Calu3 (cell line): ENCODE measurements at regions not wholly inside any gene's neighbourhood (a gene's known extent, or its start where the extent isn't known, plus 50 kb on each side); places are given as distances from the start of the nearest gene placed in this dataset.

Experiments
- BruUV-seq: library from RNA; stranded (reverse); fragments of 400-500 nt; replicated peaks from 2 replicates; lab custom pipeline; 2021; lab: Mats Ljungman, UMichigan
- CTCF ChIA-PET: fragments of 300-600 bp; sonication (Branson Sonifier 250); formaldehyde crosslinking; loops from one replicate; lab custom pipeline; 2022; ENCODE audit warnings: antibody characterized with exemption; lab: Charles Lee
- DNase-seq: peaks from one replicate; pipeline ENCODE4 v3.0.0; 2022
- H3K27ac Mint-ChIP-seq: one replicate; pipeline ENCODE4 v1.8.0; 2022; ENCODE audit warnings: mixed read lengths; ENCODE audit not compliant: unreplicated experiment
- H3K27me3 Mint-ChIP-seq: one replicate; pipeline ENCODE4 v1.8.0; 2022; ENCODE audit warnings: mixed read lengths; ENCODE audit not compliant: unreplicated experiment
- H3K36me3 Mint-ChIP-seq: one replicate; pipeline ENCODE4 v1.8.0; 2022; ENCODE audit warnings: mild to moderate bottlenecking, moderate library complexity, mixed read lengths; ENCODE audit not compliant: insufficient read depth, unreplicated experiment
- H3K4me1 Mint-ChIP-seq: one replicate; pipeline ENCODE4 v1.8.0; 2022; ENCODE audit warnings: mild to moderate bottlenecking, low read depth, mixed read lengths; ENCODE audit not compliant: unreplicated experiment
- H3K4me3 Mint-ChIP-seq: one replicate; pipeline ENCODE4 v1.8.0; 2022; ENCODE audit warnings: mild to moderate bottlenecking, low read depth, moderate library complexity, mixed read lengths; ENCODE audit not compliant: unreplicated experiment
- H3K9me3 Mint-ChIP-seq: one replicate; pipeline ENCODE4 v1.8.0; 2022; ENCODE audit warnings: low read depth, mixed read lengths; ENCODE audit not compliant: unreplicated experiment
- CTCF ChIP-seq: fragments of 200-600 bp; IDR thresholded peaks from one replicate; pipeline ENCODE4 v1.8.0; 2022; ENCODE audit warnings: antibody characterized with exemption; ENCODE audit not compliant: unreplicated experiment
- intact Hi-C: fragments of 100-400 bp; cut with micrococcal nuclease; formaldehyde crosslinking; loops from one replicate; pipeline ENCODE4 v1.10.0; 2022; ENCODE audit not compliant: unreplicated experiment

GRCh38 chr13:91216928-91217700, 130.4 kb upstream of the MIR17HG start:
- no peak for TF ChIP-seq CTCF
- no peaks in the 10 kb centered on the region for H3K36me3 Mint-ChIP-seq
- BruUV-seq, result no TSS peak
- CTCF ChIA-PET, result no interaction called here
- no peaks in the 10 kb centered on the region for H3K9me3 Mint-ChIP-seq
- no peak overlapping the region for H3K27ac Mint-ChIP-seq
- no peaks in the 10 kb centered on the region for H3K27me3 Mint-ChIP-seq
- intact Hi-C loops, result no loop called here
- H3K4me3 Mint-ChIP-seq, result no peak overlapping the region
- H3K4me1 Mint-ChIP-seq, result no peaks in the 10 kb centered on the region
- DNase-seq, result no peak

GRCh38 chr13:91219201-91219600, 128.3 kb upstream of the MIR17HG start:
- no peaks in the 10 kb centered on the region for H3K4me1 Mint-ChIP-seq
- no peak for DNase-seq
- H3K27ac Mint-ChIP-seq, result no peak overlapping the region
- BruUV-seq, result no TSS peak
- H3K36me3 Mint-ChIP-seq, result no peaks in the 10 kb centered on the region
- TF ChIP-seq CTCF, result no peak
- H3K9me3 Mint-ChIP-seq, result no peaks in the 10 kb centered on the region
- intact Hi-C loops, result no loop called here
- no peak overlapping the region for H3K4me3 Mint-ChIP-seq
- CTCF ChIA-PET, result no interaction called here
- no peaks in the 10 kb centered on the region for H3K27me3 Mint-ChIP-seq

GRCh38 chr13:91220872-91221271, 126.6 kb upstream of the MIR17HG start:
- Mint-ChIP-seq H3K9me3 (no peaks in the 10 kb centered on the region), H3K36me3 (no peaks in the 10 kb centered on the region), H3K27me3 (no peaks in the 10 kb centered on the region), H3K27ac (no peak overlapping the region), H3K4me3 (no peak overlapping the region), H3K4me1 (no peaks in the 10 kb centered on the region)
- CTCF ChIA-PET, result no interaction called here
- intact Hi-C loops, result no loop called here
- BruUV-seq, result no TSS peak
- no peak for TF ChIP-seq CTCF
- no peak for DNase-seq

- TF ChIP-seq CTCF, result no peak
- DNase-seq, result no peak
- H3K9me3 Mint-ChIP-seq, result no peaks in the 10 kb centered on the region
- BruUV-seq, result no TSS peak
- CTCF ChIA-PET, result no interaction called here
- H3K27ac Mint-ChIP-seq, result no peak overlapping the region
- H3K4me3 Mint-ChIP-seq, result no peak overlapping the region
- H3K27me3 Mint-ChIP-seq, result no peaks in the 10 kb centered on the region
- intact Hi-C loops, result no loop called here
- no peaks in the 10 kb centered on the region for H3K4me1 Mint-ChIP-seq
- no peaks in the 10 kb centered on the region for H3K36me3 Mint-ChIP-seq
Measured at GRCh38 chr13:91228108-91228507, 119.4 kb upstream of the MIR17HG start.
